ENCODE measurements at regions not wholly inside any gene's neighbourhood (a gene's known extent, or its start where the extent isn't known, plus 50 kb on each side); places are given as distances from the start of the nearest gene placed in this dataset.
"Not testable (repeated sequence)": the region's sequence is repeated elsewhere in the genome, so short reads cannot be mapped to it uniquely, and the experiment has no call there.

GRCh38 chr7:15084368-15084767, 181.8 kb upstream of the DGKB start:
- intact Hi-C loops (cut with DNase I): no loop called here
- H3K27me3 ChIP-seq (ENCODE audit: control insufficient read depth in 1 of 2, insufficient read depth in 2 of 2, low read length in 1 of 2): no peaks in the 10 kb centered on the region
- no peaks in the 10 kb centered on the region for H3K9me3 ChIP-seq (ENCODE audit: control insufficient read depth, low read length)
- ATAC-seq (ENCODE audit: low FRiP score) (no peak), DNase-seq (no peak)
- H3K4me3 ChIP-seq (ENCODE audit: low read length in 2 of 2): no peak overlapping the region
- H3K36me3 ChIP-seq (ENCODE audit: control insufficient read depth in 1 of 2, insufficient read depth in 2 of 2, low read length in 1 of 2): no peaks in the 10 kb centered on the region
- WGBS, 2 donors: 32 to 36% methylated on average over 5 of the region's 5 CpGs
- no peaks in the 10 kb centered on the region for H3K4me1 ChIP-seq (ENCODE audit: control insufficient read depth in 1 of 2, insufficient read depth in 2 of 2, low read length in 2 of 2)
- no peak overlapping the region for H3K27ac ChIP-seq (ENCODE audit: low read depth in 1 of 2, low read length in 2 of 2)

- ATAC-seq (ENCODE audit: low FRiP score): no peak
- Histone ChIP-seq H3K4me3 (ENCODE audit: low read length in 2 of 2) (no peak overlapping the region), H3K27ac (ENCODE audit: low read depth in 1 of 2, low read length in 2 of 2) (no peak overlapping the region), H3K27me3 (ENCODE audit: control insufficient read depth in 1 of 2, insufficient read depth in 2 of 2, low read length in 1 of 2) (no peaks in the 10 kb centered on the region), H3K4me1 (ENCODE audit: control insufficient read depth in 1 of 2, insufficient read depth in 2 of 2, low read length in 2 of 2) (no peaks in the 10 kb centered on the region), H3K36me3 (ENCODE audit: control insufficient read depth in 1 of 2, insufficient read depth in 2 of 2, low read length in 1 of 2) (no peaks in the 10 kb centered on the region), H3K9me3 (ENCODE audit: control insufficient read depth, low read length) (no peaks in the 10 kb centered on the region)
- intact Hi-C loops (cut with DNase I): no loop called here
- WGBS, 2 donors: 94 to 95% methylated on average over 1 of the region's 1 CpG
- no peak for DNase-seq
These were observed 179.3 kb upstream of the DGKB start for GRCh38 chr7:15081891-15082290.

- intact Hi-C loops (cut with DNase I): no loop called here
- no peaks in the 10 kb centered on the region for H3K36me3 ChIP-seq (ENCODE audit: control insufficient read depth in 1 of 2, insufficient read depth in 2 of 2, low read length in 1 of 2)
- H3K27me3 ChIP-seq (ENCODE audit: control insufficient read depth in 1 of 2, insufficient read depth in 2 of 2, low read length in 1 of 2): no peaks in the 10 kb centered on the region
- ATAC-seq (ENCODE audit: low FRiP score) (no peak), DNase-seq (no peak)
- no peak overlapping the region for H3K4me3 ChIP-seq (ENCODE audit: low read length in 2 of 2)
- no peak overlapping the region for H3K27ac ChIP-seq (ENCODE audit: low read depth in 1 of 2, low read length in 2 of 2)
- WGBS, 2 donors: 34 to 65% methylated on average over 5 of the region's 5 CpGs
- H3K4me1 ChIP-seq (ENCODE audit: control insufficient read depth in 1 of 2, insufficient read depth in 2 of 2, low read length in 2 of 2): no peaks in the 10 kb centered on the region
- H3K9me3 ChIP-seq (ENCODE audit: control insufficient read depth, low read length): peaks cover 1% of the 10 kb centered on the region
These were observed 170.8 kb upstream of the DGKB start for GRCh38 chr7:15073301-15073700.

GRCh38 chr7:15068324-15068723, 165.8 kb upstream of the DGKB start:
- H3K36me3 ChIP-seq (ENCODE audit: control insufficient read depth in 1 of 2, insufficient read depth in 2 of 2, low read length in 1 of 2): no peaks in the 10 kb centered on the region
- H3K27ac ChIP-seq (ENCODE audit: low read depth in 1 of 2, low read length in 2 of 2): no peak overlapping the region
- no peaks in the 10 kb centered on the region for H3K27me3 ChIP-seq (ENCODE audit: control insufficient read depth in 1 of 2, insufficient read depth in 2 of 2, low read length in 1 of 2)
- DNase-seq: no peak
- H3K4me3 ChIP-seq (ENCODE audit: low read length in 2 of 2): no peak overlapping the region
- no peak for ATAC-seq (ENCODE audit: low FRiP score)
- no peaks in the 10 kb centered on the region for H3K4me1 ChIP-seq (ENCODE audit: control insufficient read depth in 1 of 2, insufficient read depth in 2 of 2, low read length in 2 of 2)
- intact Hi-C loops (cut with DNase I): no loop called here
- peaks cover 1% of the 10 kb centered on the region for H3K9me3 ChIP-seq (ENCODE audit: control insufficient read depth, low read length)
- 75 to 80% methylated on average over 1 of the region's 1 CpG for WGBS, 2 donors

- ATAC-seq (ENCODE audit: low FRiP score) (no peak), DNase-seq (no peak)
- Histone ChIP-seq H3K36me3 (ENCODE audit: control insufficient read depth in 1 of 2, insufficient read depth in 2 of 2, low read length in 1 of 2) (no peaks in the 10 kb centered on the region), H3K4me3 (ENCODE audit: low read length in 2 of 2) (no peak overlapping the region), H3K9me3 (ENCODE audit: control insufficient read depth, low read length) (no peaks in the 10 kb centered on the region), H3K27ac (ENCODE audit: low read depth in 1 of 2, low read length in 2 of 2) (no peak overlapping the region), H3K27me3 (ENCODE audit: control insufficient read depth in 1 of 2, insufficient read depth in 2 of 2, low read length in 1 of 2) (no peaks in the 10 kb centered on the region), H3K4me1 (ENCODE audit: control insufficient read depth in 1 of 2, insufficient read depth in 2 of 2, low read length in 2 of 2) (no peaks in the 10 kb centered on the region)
- intact Hi-C loops (cut with DNase I): no loop called here
- 68 to 70% methylated on average over 5 of the region's 5 CpGs for WGBS, 2 donors
These were observed 154.7 kb upstream of the DGKB start for GRCh38 chr7:15057272-15057671.

GRCh38 chr7:15054304-15054703, 151.8 kb upstream of the DGKB start:
- H3K27ac ChIP-seq (ENCODE audit: low read depth in 1 of 2, low read length in 2 of 2); H3K4me1 ChIP-seq (ENCODE audit: control insufficient read depth in 1 of 2, insufficient read depth in 2 of 2, low read length in 2 of 2); H3K27me3 ChIP-seq (ENCODE audit: control insufficient read depth in 1 of 2, insufficient read depth in 2 of 2, low read length in 1 of 2); H3K36me3 ChIP-seq (ENCODE audit: control insufficient read depth in 1 of 2, insufficient read depth in 2 of 2, low read length in 1 of 2); ATAC-seq (ENCODE audit: low FRiP score); DNase-seq; H3K9me3 ChIP-seq (ENCODE audit: control insufficient read depth, low read length); H3K4me3 ChIP-seq (ENCODE audit: low read length in 2 of 2); intact Hi-C loops (cut with DNase I): not testable (repeated sequence)
- 51 to 67% methylated on average over 2 to 4 of the region's 4 CpGs for WGBS, 2 donors

GRCh38 chr7:15049157-15049556, 146.6 kb upstream of the DGKB start:
- intact Hi-C loops (cut with DNase I): no loop called here
- ATAC-seq (ENCODE audit: low FRiP score) (no peak), DNase-seq (no peak)
- Histone ChIP-seq H3K27me3 (ENCODE audit: control insufficient read depth in 1 of 2, insufficient read depth in 2 of 2, low read length in 1 of 2) (peaks cover 0 to 1% of the 10 kb centered on the region in 2 donors), H3K27ac (ENCODE audit: low read depth in 1 of 2, low read length in 2 of 2) (no peak overlapping the region), H3K9me3 (ENCODE audit: control insufficient read depth, low read length) (peaks cover 2% of the 10 kb centered on the region), H3K4me3 (ENCODE audit: low read length in 2 of 2) (no peak overlapping the region), H3K36me3 (ENCODE audit: control insufficient read depth in 1 of 2, insufficient read depth in 2 of 2, low read length in 1 of 2) (no peaks in the 10 kb centered on the region), H3K4me1 (ENCODE audit: control insufficient read depth in 1 of 2, insufficient read depth in 2 of 2, low read length in 2 of 2) (no peaks in the 10 kb centered on the region)
- WGBS, 2 donors: 88 to 90% methylated on average over 1 of the region's 1 CpG

- Histone ChIP-seq H3K9me3 (ENCODE audit: control insufficient read depth, low read length) (peaks cover 3% of the 10 kb centered on the region), H3K36me3 (ENCODE audit: control insufficient read depth in 1 of 2, insufficient read depth in 2 of 2, low read length in 1 of 2) (no peaks in the 10 kb centered on the region), H3K27ac (ENCODE audit: low read depth in 1 of 2, low read length in 2 of 2) (no peak overlapping the region), H3K4me3 (ENCODE audit: low read length in 2 of 2) (no peak overlapping the region), H3K4me1 (ENCODE audit: control insufficient read depth in 1 of 2, insufficient read depth in 2 of 2, low read length in 2 of 2) (no peaks in the 10 kb centered on the region), H3K27me3 (ENCODE audit: control insufficient read depth in 1 of 2, insufficient read depth in 2 of 2, low read length in 1 of 2) (peaks cover 0 to 1% of the 10 kb centered on the region in 2 donors)
- DNase-seq (no peak), ATAC-seq (ENCODE audit: low FRiP score) (no peak)
- WGBS, 2 donors: 63 to 64% methylated on average over 2 of the region's 2 CpGs
- intact Hi-C loops (cut with DNase I): no loop called here
These were observed 144.3 kb upstream of the DGKB start for GRCh38 chr7:15046861-15047260.

- Histone ChIP-seq H3K4me1 (ENCODE audit: control insufficient read depth in 1 of 2, insufficient read depth in 2 of 2, low read length in 2 of 2) (no peaks in the 10 kb centered on the region), H3K4me3 (ENCODE audit: low read length in 2 of 2) (no peak overlapping the region), H3K9me3 (ENCODE audit: control insufficient read depth, low read length) (peaks cover 3% of the 10 kb centered on the region), H3K27ac (ENCODE audit: low read depth in 1 of 2, low read length in 2 of 2) (no peak overlapping the region), H3K36me3 (ENCODE audit: control insufficient read depth in 1 of 2, insufficient read depth in 2 of 2, low read length in 1 of 2) (no peaks in the 10 kb centered on the region), H3K27me3 (ENCODE audit: control insufficient read depth in 1 of 2, insufficient read depth in 2 of 2, low read length in 1 of 2) (peaks cover 0 to 1% of the 10 kb centered on the region in 2 donors)
- 33 to 38% methylated on average over 6 of the region's 6 CpGs for WGBS, 2 donors
- intact Hi-C loops (cut with DNase I): no loop called here
- ATAC-seq (ENCODE audit: low FRiP score) (no peak), DNase-seq (no peak)
These were observed 141.4 kb upstream of the DGKB start for GRCh38 chr7:15043931-15044330.

Data from aorta (tissue), 5 donors.